ENCODE measurements at regions not wholly inside any gene's neighbourhood (a gene's known extent, or its start where the extent isn't known, plus 50 kb on each side); places are given as distances from the start of the nearest gene placed in this dataset.

GRCh38 chr12:24705216-24705615 is 243.7 kb downstream of the BCAT1 start:
- no peaks in the 10 kb centered on the region for H3K27me3 ChIP-seq (ENCODE audit: control insufficient read depth, insufficient read depth)
- no peak overlapping the region for H3K27ac ChIP-seq (ENCODE audit: low read length)
- no peak overlapping the region for H3K4me3 ChIP-seq (ENCODE audit: low read length)
- no peaks in the 10 kb centered on the region for H3K9me3 ChIP-seq (ENCODE audit: control insufficient read depth, low read length)
- ATAC-seq = no peak
- intact Hi-C loops (cut with DNase I) = no loop called here
- WGBS = 25% methylated on average over 2 of the region's 2 CpGs
- no peak for DNase-seq
- no peaks in the 10 kb centered on the region for H3K4me1 ChIP-seq (ENCODE audit: control insufficient read depth, insufficient read depth, low read length)

- peaks cover 3% of the 10 kb centered on the region for H3K4me1 ChIP-seq (ENCODE audit: control insufficient read depth, insufficient read depth, low read length)
- no peaks in the 10 kb centered on the region for H3K9me3 ChIP-seq (ENCODE audit: control insufficient read depth, low read length)
- no peaks in the 10 kb centered on the region for H3K27me3 ChIP-seq (ENCODE audit: control insufficient read depth, insufficient read depth)
- H3K27ac ChIP-seq (ENCODE audit: low read length) = no peak overlapping the region
- ATAC-seq = no peak
- no peak overlapping the region for H3K4me3 ChIP-seq (ENCODE audit: low read length)
- intact Hi-C loops (cut with DNase I) = no loop called here
- DNase-seq = no peak
- 85% methylated on average over 3 of the region's 3 CpGs for WGBS
Observed at GRCh38 chr12:24701343-24701742, 247.6 kb downstream of the BCAT1 start.

DNA sequence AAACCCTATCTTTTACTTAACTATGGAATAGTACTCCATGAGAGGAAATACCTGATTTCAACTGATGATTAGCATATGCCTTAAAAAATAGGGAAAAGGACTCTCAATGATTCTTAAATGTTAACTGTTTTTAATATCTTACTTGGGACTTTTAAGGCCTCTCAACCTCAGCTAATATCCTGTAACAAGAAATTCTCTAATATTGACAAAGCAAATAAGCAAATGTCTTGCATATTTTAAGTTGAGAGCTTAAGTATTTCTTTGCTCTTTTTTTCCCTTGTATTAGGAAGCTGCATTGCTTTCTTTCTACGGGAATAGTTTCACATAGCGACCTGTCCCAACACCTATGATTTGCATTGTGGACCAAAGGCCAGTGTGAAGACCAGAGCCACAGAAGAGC is 249.9 kb downstream of the BCAT1 start:
- H3K4me1 ChIP-seq (ENCODE audit: control insufficient read depth, insufficient read depth, low read length) = peaks cover 3% of the 10 kb centered on the region
- no peaks in the 10 kb centered on the region for H3K27me3 ChIP-seq (ENCODE audit: control insufficient read depth, insufficient read depth)
- no peak overlapping the region for H3K4me3 ChIP-seq (ENCODE audit: low read length)
- no peaks in the 10 kb centered on the region for H3K9me3 ChIP-seq (ENCODE audit: control insufficient read depth, low read length)
- intact Hi-C loops (cut with DNase I) = no loop called here
- no peak for DNase-seq
- H3K27ac ChIP-seq (ENCODE audit: low read length) = no peak overlapping the region
- WGBS = 79% methylated on average over 2 of the region's 2 CpGs
- no peak for ATAC-seq

GRCh38 chr12:24697769-24698168 is 251.1 kb downstream of the BCAT1 start:
- intact Hi-C loops (cut with DNase I) = no loop called here
- ATAC-seq (no peak), DNase-seq (no peak)
- 61% methylated on average over 2 of the region's 2 CpGs for WGBS
- Histone ChIP-seq H3K9me3 (ENCODE audit: control insufficient read depth, low read length) (no peaks in the 10 kb centered on the region), H3K27me3 (ENCODE audit: control insufficient read depth, insufficient read depth) (no peaks in the 10 kb centered on the region), H3K27ac (ENCODE audit: low read length) (no peak overlapping the region), H3K4me1 (ENCODE audit: control insufficient read depth, insufficient read depth, low read length) (peaks cover 3% of the 10 kb centered on the region), H3K4me3 (ENCODE audit: low read length) (no peak overlapping the region)

DNA sequence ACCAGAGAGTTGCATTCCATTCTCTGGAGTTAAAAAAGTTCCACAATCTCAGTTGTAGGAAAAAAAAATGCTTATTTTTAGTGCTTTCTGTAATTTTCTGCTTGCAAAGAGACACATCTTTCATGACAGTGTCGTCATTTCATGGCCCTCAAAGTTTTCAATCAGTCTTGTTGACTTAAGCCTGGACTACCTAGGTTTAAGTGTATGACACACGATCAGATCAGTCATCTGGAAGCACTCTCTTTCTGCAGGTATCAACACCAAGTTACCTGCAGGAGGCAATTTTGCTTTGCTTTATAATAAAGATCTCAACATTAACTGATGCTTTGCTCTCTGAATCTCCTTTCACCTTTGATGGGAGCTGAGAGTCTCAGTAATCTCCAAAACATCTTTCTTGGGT is 251.6 kb downstream of the BCAT1 start:
- DNase-seq (no peak), ATAC-seq (no peak)
- no peaks in the 10 kb centered on the region for H3K27me3 ChIP-seq (ENCODE audit: control insufficient read depth, insufficient read depth)
- H3K4me3 ChIP-seq (ENCODE audit: low read length) = no peak overlapping the region
- intact Hi-C loops (cut with DNase I) = no loop called here
- 69% methylated on average over 2 of the region's 2 CpGs for WGBS
- no peak overlapping the region for H3K27ac ChIP-seq (ENCODE audit: low read length)
- no peaks in the 10 kb centered on the region for H3K9me3 ChIP-seq (ENCODE audit: control insufficient read depth, low read length)
- H3K4me1 ChIP-seq (ENCODE audit: control insufficient read depth, insufficient read depth, low read length) = peaks cover 3% of the 10 kb centered on the region

- H3K9me3 ChIP-seq (ENCODE audit: control insufficient read depth, low read length) = no peaks in the 10 kb centered on the region
- H3K27ac ChIP-seq (ENCODE audit: low read length) = no peak overlapping the region
- 79% methylated on average over 6 of the region's 6 CpGs for WGBS
- intact Hi-C loops (cut with DNase I) = no loop called here
- H3K4me3 ChIP-seq (ENCODE audit: low read length) = no peak overlapping the region
- no peaks in the 10 kb centered on the region for H3K27me3 ChIP-seq (ENCODE audit: control insufficient read depth, insufficient read depth)
- DNase-seq (no peak), ATAC-seq (no peak)
- peaks cover 3% of the 10 kb centered on the region for H3K4me1 ChIP-seq (ENCODE audit: control insufficient read depth, insufficient read depth, low read length)
Observed at GRCh38 chr12:24696800-24697199, 252.1 kb downstream of the BCAT1 start.

DNA sequence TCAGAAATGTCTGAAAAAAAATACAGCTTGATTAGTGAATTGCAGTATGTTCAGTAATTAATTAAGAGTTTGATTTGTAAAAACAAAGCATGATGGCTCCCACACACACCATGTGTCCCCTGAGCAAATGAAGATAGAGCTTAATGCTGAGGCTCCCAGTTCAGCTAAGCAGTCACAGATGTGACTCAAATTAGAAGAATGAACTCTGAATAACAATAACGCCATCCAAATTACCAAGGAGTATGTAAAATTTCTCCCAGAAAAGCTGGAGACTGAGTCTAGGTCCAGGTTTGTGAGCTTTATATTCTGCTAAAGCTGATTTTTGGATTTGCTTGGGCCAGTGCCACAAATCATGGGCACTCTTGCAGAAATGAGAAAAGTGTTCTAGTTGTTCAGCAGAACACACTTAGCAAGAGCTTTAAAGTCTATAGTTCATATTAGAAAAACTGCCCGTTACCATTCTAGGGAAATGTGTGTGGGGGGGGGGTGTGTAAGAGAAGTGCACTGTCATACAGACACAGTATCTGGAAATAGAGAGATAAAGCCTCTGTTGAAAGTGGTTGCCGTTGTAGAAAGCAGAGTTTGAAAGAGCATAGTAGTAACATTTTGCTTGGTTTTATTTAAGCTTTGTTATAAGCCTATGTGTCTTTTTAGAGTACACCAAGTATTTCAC is 253.1 kb downstream of the BCAT1 start:
- ATAC-seq (no peak), DNase-seq (no peak)
- intact Hi-C loops (cut with DNase I) = no loop called here
- Histone ChIP-seq H3K27me3 (ENCODE audit: control insufficient read depth, insufficient read depth) (no peaks in the 10 kb centered on the region), H3K9me3 (ENCODE audit: control insufficient read depth, low read length) (no peaks in the 10 kb centered on the region), H3K4me1 (ENCODE audit: control insufficient read depth, insufficient read depth, low read length) (peaks cover 3% of the 10 kb centered on the region), H3K4me3 (ENCODE audit: low read length) (no peak overlapping the region), H3K27ac (ENCODE audit: low read length) (no peak overlapping the region)
- WGBS = 28% methylated on average over 3 of the region's 3 CpGs

GRCh38 chr12:24695103-24695502 is 253.8 kb downstream of the BCAT1 start:
- H3K27me3 ChIP-seq (ENCODE audit: control insufficient read depth, insufficient read depth) = no peaks in the 10 kb centered on the region
- H3K4me1 ChIP-seq (ENCODE audit: control insufficient read depth, insufficient read depth, low read length) = peaks cover 3% of the 10 kb centered on the region
- DNase-seq (no peak), ATAC-seq (no peak)
- H3K9me3 ChIP-seq (ENCODE audit: control insufficient read depth, low read length) = no peaks in the 10 kb centered on the region
- no peak overlapping the region for H3K4me3 ChIP-seq (ENCODE audit: low read length)
- no peak overlapping the region for H3K27ac ChIP-seq (ENCODE audit: low read length)
- 88% methylated on average over 4 of the region's 4 CpGs for WGBS
- intact Hi-C loops (cut with DNase I) = no loop called here

- DNase-seq = no peak
- intact Hi-C loops (cut with DNase I) = no loop called here
- H3K27me3 ChIP-seq (ENCODE audit: control insufficient read depth, insufficient read depth) = no peaks in the 10 kb centered on the region
- H3K9me3 ChIP-seq (ENCODE audit: control insufficient read depth, low read length) = no peaks in the 10 kb centered on the region
- no peaks in the 10 kb centered on the region for H3K4me1 ChIP-seq (ENCODE audit: control insufficient read depth, insufficient read depth, low read length)
- 91% methylated on average over 6 of the region's 6 CpGs for WGBS
- no peak overlapping the region for H3K4me3 ChIP-seq (ENCODE audit: low read length)
- no peak for ATAC-seq
- no peak overlapping the region for H3K27ac ChIP-seq (ENCODE audit: low read length)
Observed at GRCh38 chr12:24688601-24689000, 260.3 kb downstream of the BCAT1 start.

DNA sequence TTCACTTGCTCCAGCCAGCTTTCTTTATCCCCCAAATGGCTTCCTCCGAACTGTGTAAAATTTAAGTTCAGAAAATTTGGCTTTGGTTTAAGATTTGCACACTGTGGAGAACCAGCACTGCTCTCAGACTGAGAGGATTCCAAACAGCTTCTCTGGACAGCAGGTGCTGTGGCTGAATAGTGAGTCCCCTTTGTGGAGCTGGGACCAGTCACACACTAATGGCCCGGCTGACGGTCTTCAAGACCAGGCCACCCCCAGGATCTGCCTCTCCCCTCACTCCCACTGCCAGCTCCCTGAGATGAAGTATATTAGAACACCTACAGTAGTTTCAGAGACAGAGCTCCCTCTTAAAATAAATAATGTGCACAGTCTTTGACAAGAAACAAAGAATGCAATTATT is 267.3 kb downstream of the BCAT1 start:
- Histone ChIP-seq H3K4me3 (ENCODE audit: low read length) (no peak overlapping the region), H3K9me3 (ENCODE audit: control insufficient read depth, low read length) (no peaks in the 10 kb centered on the region), H3K27me3 (ENCODE audit: control insufficient read depth, insufficient read depth) (no peaks in the 10 kb centered on the region), H3K27ac (ENCODE audit: low read length) (no peak overlapping the region), H3K4me1 (ENCODE audit: control insufficient read depth, insufficient read depth, low read length) (no peaks in the 10 kb centered on the region)
- intact Hi-C loops (cut with DNase I) = no loop called here
- DNase-seq (no peak), ATAC-seq (no peak)
- 87% methylated on average over 3 of the region's 3 CpGs for WGBS

DNA sequence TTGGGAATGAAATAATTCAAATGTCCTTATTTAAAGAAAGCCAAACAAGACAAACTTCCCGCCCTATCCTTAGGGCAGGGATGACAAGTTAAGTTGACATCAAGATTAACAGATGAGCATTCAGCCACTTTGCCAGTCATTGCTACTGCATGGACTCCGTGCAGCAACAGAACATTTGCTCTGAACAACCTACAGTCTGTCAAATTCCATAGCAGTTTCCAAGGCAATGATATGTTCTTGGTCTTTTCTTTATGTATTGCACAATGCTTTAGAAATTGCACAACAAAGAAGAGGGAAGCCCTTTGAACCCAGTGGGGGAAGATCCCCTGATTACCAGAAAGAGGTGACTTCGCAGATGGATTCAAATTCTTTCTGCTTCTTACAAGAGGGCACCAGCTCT is 269.8 kb downstream of the BCAT1 start:
- intact Hi-C loops (cut with DNase I) = no loop called here
- H3K27me3 ChIP-seq (ENCODE audit: control insufficient read depth, insufficient read depth) = no peaks in the 10 kb centered on the region
- no peaks in the 10 kb centered on the region for H3K9me3 ChIP-seq (ENCODE audit: control insufficient read depth, low read length)
- ATAC-seq (no peak), DNase-seq (no peak)
- H3K4me3 ChIP-seq (ENCODE audit: low read length) = no peak overlapping the region
- no peaks in the 10 kb centered on the region for H3K4me1 ChIP-seq (ENCODE audit: control insufficient read depth, insufficient read depth, low read length)
- WGBS = 61% methylated on average over 3 of the region's 3 CpGs
- no peak overlapping the region for H3K27ac ChIP-seq (ENCODE audit: low read length)

DNA sequence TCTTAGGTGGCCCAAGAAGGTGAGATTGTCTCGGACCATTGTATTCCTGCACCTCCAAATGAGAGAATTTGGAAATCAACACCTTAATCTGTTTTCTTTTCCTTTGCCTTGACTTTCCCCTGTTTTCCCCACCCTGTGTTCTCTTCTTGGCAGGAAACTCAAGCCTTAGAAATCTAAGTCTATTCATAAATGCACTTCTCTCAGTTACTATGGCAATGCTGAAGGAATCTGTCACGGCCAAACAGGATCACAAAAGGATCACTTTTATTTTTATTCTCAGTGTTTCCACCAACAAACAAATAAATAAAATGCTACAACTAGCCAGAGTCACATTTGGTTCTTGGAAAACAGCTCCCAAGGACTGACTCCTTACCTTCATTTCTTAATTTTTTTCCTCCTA is 270.5 kb downstream of the BCAT1 start:
- no peak overlapping the region for H3K4me3 ChIP-seq (ENCODE audit: low read length)
- no peaks in the 10 kb centered on the region for H3K4me1 ChIP-seq (ENCODE audit: control insufficient read depth, insufficient read depth, low read length)
- no peaks in the 10 kb centered on the region for H3K9me3 ChIP-seq (ENCODE audit: control insufficient read depth, low read length)
- no peak for ATAC-seq
- WGBS = 58% methylated on average over 2 of the region's 2 CpGs
- intact Hi-C loops (cut with DNase I) = no loop called here
- DNase-seq = no peak
- H3K27me3 ChIP-seq (ENCODE audit: control insufficient read depth, insufficient read depth) = no peaks in the 10 kb centered on the region
- no peak overlapping the region for H3K27ac ChIP-seq (ENCODE audit: low read length)
